ENCODE measurements at regions not wholly inside any gene's neighbourhood (a gene's known extent, or its start where the extent isn't known, plus 50 kb on each side); places are given as distances from the start of the nearest gene placed in this dataset.
A peak's percentile ranks its signal among the peaks of the same experiment; 100 is the strongest.

DNA sequence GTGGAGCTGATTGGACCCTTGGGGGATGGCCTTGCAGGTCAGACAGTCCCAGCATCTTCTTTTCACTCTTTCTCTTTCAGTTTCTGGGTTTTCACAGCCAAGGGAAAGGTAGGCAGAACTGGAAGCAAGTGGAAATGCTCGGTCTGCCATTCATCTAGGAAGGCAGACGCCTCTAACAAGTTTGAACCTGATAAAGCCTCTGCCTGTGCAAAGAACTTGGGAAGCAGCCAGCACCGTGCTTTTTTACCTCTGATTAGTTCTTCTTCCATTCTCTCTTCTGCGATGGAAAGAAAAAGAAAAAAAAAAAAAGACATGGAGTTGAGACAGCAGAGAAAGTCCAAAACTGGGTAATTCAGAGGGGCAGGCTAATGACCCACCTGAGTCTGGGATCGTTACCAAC, 997.8 kb upstream of the EEF2KMT start:
- Histone ChIP-seq H4K20me1 (ENCODE audit: insufficient read depth, low read length) (no peaks in the 10 kb centered on the region), H3K79me2 (ENCODE audit: insufficient read depth, low read depth, low read length) (no peaks in the 10 kb centered on the region), H3K4me3 (ENCODE audit: low read depth, low read length, poor library complexity, severe bottlenecking) (no peak overlapping the region), H3K9me3 (ENCODE audit: low read length) (no peaks in the 10 kb centered on the region), H3K27ac (ENCODE audit: low read depth, low read length, poor library complexity, severe bottlenecking) (no peak overlapping the region), H2AFZ (ENCODE audit: low read length) (no peak overlapping the region), H3K9me2 (ENCODE audit: insufficient read depth, low read length) (no peaks in the 10 kb centered on the region), H3K36me3 (ENCODE audit: insufficient read depth, low read length) (no peaks in the 10 kb centered on the region), H3K4me2 (ENCODE audit: low read length) (no peak overlapping the region), H3K4me1 (ENCODE audit: insufficient read depth, low read length, poor library complexity, severe bottlenecking) (no peaks in the 10 kb centered on the region)
- CTCF ChIA-PET (ENCODE audit: unreplicated experiment): no interaction called here
- no TSS peak for BruUV-seq (replicated peaks)
- intact Hi-C loops (cut with micrococcal nuclease; ENCODE audit: unreplicated experiment): no loop called here
- TF ChIP-seq EZH2phosphoT487 (IDR thresholded peaks at IDR 0.05; ENCODE audit: borderline replicate concordance, low read depth, low read length): no peak
- TF ChIP-seq, protein P1, sequence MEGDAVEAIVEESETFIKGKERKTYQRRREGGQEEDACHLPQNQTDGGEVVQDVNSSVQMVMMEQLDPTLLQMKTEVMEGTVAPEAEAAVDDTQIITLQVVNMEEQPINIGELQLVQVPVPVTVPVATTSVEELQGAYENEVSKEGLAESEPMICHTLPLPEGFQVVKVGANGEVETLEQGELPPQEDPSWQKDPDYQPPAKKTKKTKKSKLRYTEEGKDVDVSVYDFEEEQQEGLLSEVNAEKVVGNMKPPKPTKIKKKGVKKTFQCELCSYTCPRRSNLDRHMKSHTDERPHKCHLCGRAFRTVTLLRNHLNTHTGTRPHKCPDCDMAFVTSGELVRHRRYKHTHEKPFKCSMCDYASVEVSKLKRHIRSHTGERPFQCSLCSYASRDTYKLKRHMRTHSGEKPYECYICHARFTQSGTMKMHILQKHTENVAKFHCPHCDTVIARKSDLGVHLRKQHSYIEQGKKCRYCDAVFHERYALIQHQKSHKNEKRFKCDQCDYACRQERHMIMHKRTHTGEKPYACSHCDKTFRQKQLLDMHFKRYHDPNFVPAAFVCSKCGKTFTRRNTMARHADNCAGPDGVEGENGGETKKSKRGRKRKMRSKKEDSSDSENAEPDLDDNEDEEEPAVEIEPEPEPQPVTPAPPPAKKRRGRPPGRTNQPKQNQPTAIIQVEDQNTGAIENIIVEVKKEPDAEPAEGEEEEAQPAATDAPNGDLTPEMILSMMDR (conservative IDR thresholded peaks at IDR 0.05; ENCODE audit: low read length): no peak
- no peak for DNase-seq (ENCODE audit: low spot score)
- POLR2A ChIA-PET: no interaction called here

DNA sequence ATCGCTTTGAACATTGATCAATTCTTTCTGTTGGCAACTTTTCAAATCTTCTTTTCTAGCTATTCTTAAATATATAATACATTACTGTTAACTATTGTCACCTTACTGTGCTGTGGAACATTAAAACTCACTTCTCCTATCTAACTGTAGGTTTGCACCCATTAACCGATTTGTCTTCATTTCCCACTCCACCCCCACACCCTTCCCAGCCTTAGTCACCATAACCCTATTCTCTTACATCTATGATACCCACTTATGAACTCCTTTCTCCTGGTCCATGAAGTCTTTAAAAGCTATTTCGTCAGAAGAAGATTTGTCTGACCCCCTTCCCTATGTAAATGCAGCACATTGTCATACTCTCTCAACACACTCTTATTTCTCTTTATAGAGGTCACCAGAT, 993.4 kb upstream of the EEF2KMT start:
- TF ChIP-seq, protein P1 (conservative IDR thresholded peaks at IDR 0.05; ENCODE audit: low read length): no peak

DNA sequence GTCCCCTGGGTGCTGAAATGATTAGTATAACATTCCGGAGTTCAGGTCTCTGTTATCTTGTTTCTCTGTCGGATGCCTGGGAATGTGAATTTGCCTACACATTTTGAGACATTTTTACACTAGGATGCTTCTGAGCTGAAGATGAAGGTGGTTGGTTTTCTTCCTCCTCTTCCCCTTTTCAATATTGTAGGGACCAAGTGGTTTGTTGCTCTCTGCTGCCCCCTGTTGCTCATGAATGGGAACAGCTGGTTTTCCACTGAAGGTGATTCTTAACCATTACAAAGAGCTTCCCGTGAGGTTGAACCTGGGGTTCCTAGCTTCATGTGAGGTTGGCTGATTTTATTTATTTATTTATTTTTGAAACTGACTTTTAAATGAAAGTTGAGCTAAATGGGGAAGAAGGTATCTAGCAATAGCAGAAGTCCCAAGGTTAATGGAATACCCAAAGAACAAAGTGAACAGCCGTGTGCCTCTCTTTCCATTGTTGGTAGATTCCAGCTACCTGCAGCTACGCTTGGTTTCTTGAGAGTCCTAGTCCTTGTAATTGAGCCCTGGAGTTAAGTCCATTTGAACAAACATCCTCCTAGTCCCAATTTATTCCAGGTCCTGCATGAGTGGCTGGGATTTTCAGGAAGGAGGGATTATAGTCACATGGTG, 983.9 kb upstream of the EEF2KMT start:
- Histone ChIP-seq H3K4me3 (ENCODE audit: low read depth, low read length, poor library complexity, severe bottlenecking) (no peak overlapping the region), H2AFZ (ENCODE audit: low read length) (no peak overlapping the region), H3K36me3 (ENCODE audit: insufficient read depth, low read length) (no peaks in the 10 kb centered on the region), H3K4me2 (ENCODE audit: low read length) (no peak overlapping the region), H3K27ac (ENCODE audit: low read depth, low read length, poor library complexity, severe bottlenecking) (no peak overlapping the region), H3K9me3 (ENCODE audit: low read length) (no peaks in the 10 kb centered on the region), H3K4me1 (ENCODE audit: insufficient read depth, low read length, poor library complexity, severe bottlenecking) (no peaks in the 10 kb centered on the region), H4K20me1 (ENCODE audit: insufficient read depth, low read length) (no peaks in the 10 kb centered on the region), H3K9me2 (ENCODE audit: insufficient read depth, low read length) (no peaks in the 10 kb centered on the region), H3K79me2 (ENCODE audit: insufficient read depth, low read depth, low read length) (no peaks in the 10 kb centered on the region)
- POLR2A ChIA-PET: interaction anchor here (0.6 kb wide), 1 partner anchor 255 kb away, joined by 3 read pairs; no protein-coding TSS in a partner anchor
- BruUV-seq (replicated peaks): no TSS peak
- peak; percentile 36 for DNase-seq (ENCODE audit: low spot score)
- intact Hi-C loops (cut with micrococcal nuclease; ENCODE audit: unreplicated experiment): no loop called here
- CTCF ChIA-PET (ENCODE audit: unreplicated experiment): no interaction called here
- TF ChIP-seq, protein P1 (conservative IDR thresholded peaks at IDR 0.05; ENCODE audit: low read length): peak; percentile 90
- TF ChIP-seq EZH2phosphoT487 (IDR thresholded peaks at IDR 0.05; ENCODE audit: borderline replicate concordance, low read depth, low read length): no peak

More for the DNA sequence above, 993.4 kb upstream of the EEF2KMT start:
- CTCF ChIA-PET (ENCODE audit: unreplicated experiment): no interaction called here
- Histone ChIP-seq H3K9me3 (ENCODE audit: low read length) (no peaks in the 10 kb centered on the region), H3K79me2 (ENCODE audit: insufficient read depth, low read depth, low read length) (no peaks in the 10 kb centered on the region), H3K4me2 (ENCODE audit: low read length) (no peak overlapping the region), H3K27ac (ENCODE audit: low read depth, low read length, poor library complexity, severe bottlenecking) (no peak overlapping the region), H3K36me3 (ENCODE audit: insufficient read depth, low read length) (no peaks in the 10 kb centered on the region), H3K4me3 (ENCODE audit: low read depth, low read length, poor library complexity, severe bottlenecking) (no peak overlapping the region), H3K9me2 (ENCODE audit: insufficient read depth, low read length) (no peaks in the 10 kb centered on the region), H3K4me1 (ENCODE audit: insufficient read depth, low read length, poor library complexity, severe bottlenecking) (no peaks in the 10 kb centered on the region), H2AFZ (ENCODE audit: low read length) (no peak overlapping the region), H4K20me1 (ENCODE audit: insufficient read depth, low read length) (no peaks in the 10 kb centered on the region)
- POLR2A ChIA-PET: interaction anchor here (0.6 kb wide), 1 partner anchor 296 kb away, joined by 5 read pairs; no protein-coding TSS in a partner anchor
- intact Hi-C loops (cut with micrococcal nuclease; ENCODE audit: unreplicated experiment): no loop called here
- BruUV-seq (replicated peaks): no TSS peak
- DNase-seq (ENCODE audit: low spot score): no peak
